Thymus (tissue), 11 donors: ENCODE measurements at regions not wholly inside any gene's neighbourhood (a gene's known extent, or its start where the extent isn't known, plus 50 kb on each side); places are given as distances from the start of the nearest gene placed in this dataset.
A peak's percentile ranks its signal among the peaks of the same experiment; 100 is the strongest.

ENCODE experiments used
- DNase-seq, 9 donors: peaks; one replicate each; pipeline ENCODE4 v3.0.0-alpha.2; 2013; ENCODE audit warnings: low spot score in 9 of 9, low read depth in 6 of 9, missing footprints in 1 of 9
- H3K27ac ChIP-seq, 2 donors: one replicate each; pipeline ENCODE4 v1.5.1; 2013; ENCODE audit warnings: control low read depth in 1 of 2, low read depth in 1 of 2, low read length in 1 of 2, mild to moderate bottlenecking in 1 of 2, moderate library complexity in 1 of 2
- H3K27me3 ChIP-seq, 2 donors: one replicate each; pipeline ENCODE4 v1.5.1; 2013; ENCODE audit warnings: low read length in 1 of 2; ENCODE audit not compliant: control insufficient read depth in 2 of 2, insufficient read depth in 1 of 2
- H3K36me3 ChIP-seq, 2 donors: one replicate each; pipeline ENCODE4 v1.5.1; 2013; ENCODE audit warnings: low read length in 1 of 2, mild to moderate bottlenecking in 1 of 2, moderate library complexity in 1 of 2; ENCODE audit not compliant: control insufficient read depth in 2 of 2, insufficient read depth in 2 of 2
- H3K4me1 ChIP-seq, 2 donors: one replicate each; pipeline ENCODE4 v1.5.1; 2013; ENCODE audit warnings: low read length in 2 of 2; ENCODE audit not compliant: control insufficient read depth in 2 of 2, insufficient read depth in 2 of 2
- H3K4me3 ChIP-seq, 2 donors: one replicate each; pipeline ENCODE4 v1.5.1; 2013; ENCODE audit warnings: low read length in 2 of 2, control low read depth in 1 of 2, mild to moderate bottlenecking in 1 of 2
- H3K9me3 ChIP-seq, 2 donors: one replicate each; pipeline ENCODE4 v1.5.1; 2013; ENCODE audit warnings: low read length in 1 of 2, mild to moderate bottlenecking in 1 of 2; ENCODE audit not compliant: control insufficient read depth in 2 of 2, insufficient read depth in 1 of 2
- WGBS: extraction: QIAGEN DNeasy Blood & Tissue Kit; methylation state at CpG from one replicate; pipeline ENCODE4 v1.1.7; 2013; 5-methylcytosine and 5-hydroxymethylcytosine counted together
- donor health status: healthy.

GRCh38 chr3:35936571-35936970, 297.2 kb downstream of the ARPP21 start:
- H3K27ac ChIP-seq: no peak overlapping the region
- H3K36me3 ChIP-seq: no peaks in the 10 kb centered on the region
- no peaks in the 10 kb centered on the region for H3K27me3 ChIP-seq

DNA sequence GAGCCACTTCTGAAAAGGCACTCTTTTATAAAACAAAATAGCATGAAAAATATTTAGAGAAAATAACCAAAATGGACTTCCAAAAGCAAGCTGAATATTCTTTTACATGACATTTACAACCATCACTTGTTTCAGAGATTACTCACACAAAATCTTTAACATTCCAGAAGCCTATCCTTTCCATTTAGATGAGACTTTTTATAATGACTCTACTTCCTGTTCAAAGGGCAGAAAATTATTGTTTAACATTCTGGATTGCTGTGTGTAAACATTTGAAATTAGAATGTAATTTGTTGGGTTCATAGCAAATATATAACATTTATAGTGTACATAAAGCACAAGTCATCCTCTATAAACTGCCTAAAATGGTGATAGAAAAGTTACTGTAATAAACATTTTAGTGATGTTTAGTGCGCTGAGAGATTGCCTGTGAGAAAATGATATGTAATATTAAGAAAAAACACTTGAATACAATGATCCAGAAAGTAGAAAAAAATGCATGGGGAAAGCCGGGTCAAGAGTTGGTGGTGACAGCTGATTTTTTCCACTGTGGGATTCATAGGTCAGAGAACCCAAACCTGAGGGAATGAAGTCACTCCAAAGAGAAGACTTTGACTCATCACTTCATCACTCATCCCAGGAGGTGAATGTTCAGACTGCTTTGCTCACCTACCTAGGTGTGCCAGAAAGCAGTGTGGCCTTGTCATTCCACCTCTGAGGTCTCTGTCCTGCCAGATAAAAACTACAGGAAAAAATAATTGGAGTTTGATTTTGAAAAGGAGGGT, 305.8 kb downstream of the ARPP21 start:
- Histone ChIP-seq H3K9me3 (no peaks in the 10 kb centered on the region), H3K4me3 (no peak overlapping the region), H3K27me3 (no peaks in the 10 kb centered on the region), H3K27ac (no peak overlapping the region), H3K36me3 (no peaks in the 10 kb centered on the region), H3K4me1 (no peaks in the 10 kb centered on the region)
- WGBS: 96% methylated on average over 2 of the region's 2 CpGs
- no peak for DNase-seq

More at GRCh38 chr3:35936571-35936970, 297.2 kb downstream of the ARPP21 start:
- Histone ChIP-seq H3K9me3 (no peaks in the 10 kb centered on the region), H3K4me1 (no peaks in the 10 kb centered on the region), H3K4me3 (no peak overlapping the region)
- DNase-seq: no peak

GRCh38 chr3:35946121-35946853, 307.0 kb downstream of the ARPP21 start:
- Histone ChIP-seq H3K9me3 (no peaks in the 10 kb centered on the region), H3K36me3 (no peaks in the 10 kb centered on the region), H3K4me1 (no peaks in the 10 kb centered on the region), H3K27me3 (no peaks in the 10 kb centered on the region), H3K27ac (no peak overlapping the region), H3K4me3 (no peak overlapping the region)
- DNase-seq: peak in 3 of 9 donors; percentile 3 to 33 (median 20)
- 66% methylated on average over 8 of the region's 8 CpGs for WGBS

DNA sequence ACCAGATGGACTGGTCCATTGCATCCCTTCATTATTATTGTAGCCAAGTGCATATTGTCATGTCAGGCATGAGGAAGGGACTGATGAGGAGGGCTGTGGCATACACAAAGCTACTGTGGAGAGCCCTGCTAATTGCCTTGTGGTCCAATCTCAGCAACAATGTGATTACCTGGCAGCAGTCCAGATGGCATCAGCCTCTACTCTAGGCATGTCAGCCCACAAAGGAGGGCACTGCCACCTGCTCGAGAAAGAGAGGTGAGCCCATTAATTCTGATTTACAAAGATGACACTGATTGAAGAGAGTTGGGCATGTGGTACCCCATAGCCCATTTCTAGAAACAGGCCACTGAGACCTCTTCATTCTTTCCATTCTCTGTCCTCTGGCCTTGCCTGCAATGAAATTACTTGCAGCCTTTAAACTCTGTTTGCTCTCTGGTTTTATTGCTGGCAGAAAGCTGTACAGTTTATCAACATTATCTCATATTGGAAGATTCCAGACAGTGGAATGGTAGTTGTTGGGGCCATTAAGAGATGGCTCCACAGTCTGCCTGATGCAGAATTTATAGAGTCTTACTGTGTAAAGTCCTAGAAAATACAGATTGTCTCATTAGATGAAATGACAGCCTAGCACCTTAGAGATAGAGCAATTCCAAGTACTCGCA, 307.7 kb downstream of the ARPP21 start:
- no peaks in the 10 kb centered on the region for H3K4me1 ChIP-seq
- H3K27me3 ChIP-seq: no peaks in the 10 kb centered on the region
- no peaks in the 10 kb centered on the region for H3K9me3 ChIP-seq
- no peak overlapping the region for H3K4me3 ChIP-seq
- H3K27ac ChIP-seq: no peak overlapping the region
- WGBS: 96% methylated on average over 2 of the region's 2 CpGs
- no peak for DNase-seq
- no peaks in the 10 kb centered on the region for H3K36me3 ChIP-seq

DNA sequence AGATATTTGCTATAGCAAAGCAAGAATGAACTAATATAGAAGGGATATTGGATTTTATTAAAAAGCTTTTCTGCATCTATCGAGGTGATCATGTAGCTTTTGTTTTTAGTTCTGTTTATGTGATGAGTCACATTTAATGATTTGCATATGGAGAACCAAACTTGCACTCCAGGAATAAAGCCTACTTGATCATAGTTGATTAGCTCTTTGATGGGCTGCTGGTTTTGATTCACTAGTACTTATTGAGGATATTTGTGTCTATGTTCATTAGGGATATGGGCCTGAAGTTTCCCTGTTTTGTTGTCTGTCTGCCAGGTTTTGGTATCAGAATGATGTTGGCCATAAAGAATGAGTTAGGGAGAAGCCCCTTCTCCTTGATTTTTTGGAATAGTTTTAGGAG, 310.7 kb downstream of the ARPP21 start:
- no peak for DNase-seq
- no peaks in the 10 kb centered on the region for H3K36me3 ChIP-seq
- no peaks in the 10 kb centered on the region for H3K4me1 ChIP-seq
- H3K27ac ChIP-seq: no peak overlapping the region
- 94% methylated on average over 1 of the region's 1 CpG for whole genome bisulfite sequencing
- no peak overlapping the region for H3K4me3 ChIP-seq
- no peaks in the 10 kb centered on the region for H3K9me3 ChIP-seq
- no peaks in the 10 kb centered on the region for H3K27me3 ChIP-seq

DNA sequence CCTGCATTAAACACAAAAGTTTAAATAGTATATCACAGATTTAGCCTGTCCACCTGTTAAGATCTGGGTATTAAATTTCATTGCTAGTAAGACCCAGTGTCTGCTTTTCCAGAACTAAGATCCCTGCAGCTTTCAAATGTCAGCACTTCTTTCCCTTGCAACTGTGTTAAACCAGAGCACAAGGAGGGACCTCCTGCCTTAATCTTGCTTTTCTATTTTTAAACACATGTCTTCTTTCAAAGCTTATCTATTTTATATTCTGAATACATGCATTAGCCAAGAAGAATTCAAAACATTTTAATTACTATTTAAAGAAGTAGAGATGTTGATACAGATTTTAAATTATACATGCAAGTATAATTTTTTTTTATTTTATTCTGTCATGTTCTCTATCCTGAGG, 315.1 kb downstream of the ARPP21 start:
- H3K27me3 ChIP-seq: no peaks in the 10 kb centered on the region
- H3K27ac ChIP-seq: no peak overlapping the region
- no peak overlapping the region for H3K4me3 ChIP-seq
- no peaks in the 10 kb centered on the region for H3K4me1 ChIP-seq
- H3K36me3 ChIP-seq: no peaks in the 10 kb centered on the region
- H3K9me3 ChIP-seq: no peaks in the 10 kb centered on the region
- DNase-seq: no peak

- Histone ChIP-seq H3K36me3 (no peaks in the 10 kb centered on the region), H3K27me3 (no peaks in the 10 kb centered on the region), H3K9me3 (no peaks in the 10 kb centered on the region), H3K4me3 (no peak overlapping the region), H3K27ac (no peak overlapping the region), H3K4me1 (no peaks in the 10 kb centered on the region)
- WGBS: 22% methylated on average over 2 of the region's 2 CpGs
- peak in 4 of 9 donors; percentile 11 to 50 (median 20) for DNase-seq
Observed at GRCh38 chr3:35965908-35966307, 326.6 kb downstream of the ARPP21 start.

DNA sequence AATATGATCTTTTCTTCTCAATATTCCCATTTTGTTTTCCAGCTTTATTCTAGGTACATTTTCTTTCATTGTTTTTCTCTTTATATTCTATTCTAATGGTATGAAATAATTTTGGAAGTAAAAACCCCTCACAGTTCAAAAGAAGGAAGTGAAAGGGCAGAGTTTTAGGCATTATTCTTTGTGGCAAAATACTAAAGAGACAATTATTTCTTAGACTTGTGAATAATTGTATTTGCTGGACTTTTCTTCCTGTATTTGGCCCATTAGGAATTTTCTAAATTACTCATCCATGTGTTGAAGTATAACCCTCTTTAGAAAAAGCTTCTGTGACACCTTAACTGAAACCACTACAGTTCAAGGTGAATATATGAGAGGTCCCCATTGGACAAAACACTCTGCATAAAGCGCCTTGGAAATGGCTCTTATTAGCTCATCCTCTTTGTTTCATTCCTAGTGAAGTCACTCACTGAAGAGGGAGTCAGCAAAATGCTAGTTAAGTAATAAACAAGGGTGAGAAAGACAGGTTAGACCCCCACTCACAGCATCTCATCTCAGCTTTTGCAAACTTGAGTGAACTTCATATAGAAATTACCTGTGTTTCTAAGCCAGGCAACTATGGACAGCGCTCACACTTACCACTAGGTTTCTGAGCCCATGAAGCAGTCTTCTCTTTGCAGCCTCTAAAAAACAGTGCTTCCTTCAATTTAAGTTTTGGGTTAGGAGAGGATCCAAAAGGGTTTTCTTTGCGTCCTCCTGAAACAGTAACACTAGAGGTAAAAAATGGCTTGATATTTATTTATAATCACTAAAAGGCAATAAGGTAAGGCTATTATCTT, 327.5 kb downstream of the ARPP21 start:
- Histone ChIP-seq H3K36me3 (no peaks in the 10 kb centered on the region), H3K4me3 (no peak overlapping the region), H3K9me3 (no peaks in the 10 kb centered on the region), H3K4me1 (no peaks in the 10 kb centered on the region), H3K27ac (no peak overlapping the region), H3K27me3 (no peaks in the 10 kb centered on the region)
- 98% methylated on average over 3 of the region's 3 CpGs for WGBS
- DNase-seq: no peak
